Endothelial cell of umbilical vein (primary cell): ENCODE measurements at regions not wholly inside any gene's neighbourhood (a gene's known extent, or its start where the extent isn't known, plus 50 kb on each side); places are given as distances from the start of the nearest gene placed in this dataset.

ENCODE experiments used
- BruUV-seq: library from RNA; stranded (reverse); fragments of 400-500 nt; replicated peaks from 2 replicates; lab custom pipeline; 2021; lab: Mats Ljungman, UMichigan
- CTCF ChIA-PET: fragments of 300-600, 350-600 bp; sonication (Branson Sonifier 250); formaldehyde crosslinking; loops from one replicate; lab custom pipeline; 2021; ENCODE audit warnings: antibody characterized with exemption, inconsistent platforms; lab: Charles Lee
- POLR2A ChIA-PET: fragments of 300-600, 350-600 bp; sonication (Branson Sonifier 250); formaldehyde crosslinking; loops from one replicate; lab custom pipeline; 2021; ENCODE audit warnings: antibody characterized with exemption, inconsistent platforms; lab: Charles Lee
- DNase-seq: peaks from one replicate; pipeline ENCODE4 v3.0.0-alpha.2; 2011; ENCODE audit warnings: low read depth, low spot score
- FAIRE-seq: peaks from 2 replicates; lab custom pipeline; 2011; peaks lifted over from hg19 to GRCh38; lab: Jason Lieb, UNC
- H2AFZ ChIP-seq: 2 replicates; pipeline ENCODE4 v1.6.0; 2012; ENCODE audit warnings: low read depth, low read length, control low read depth, inconsistent platforms
- H3K27ac ChIP-seq: 2 replicates; pipeline ENCODE4 v1.5.1; 2011; ENCODE audit warnings: low read depth, mild to moderate bottlenecking, control low read depth, low read length, moderate library complexity; ENCODE audit not compliant: insufficient read depth
- H3K27me3 ChIP-seq, 2 experiments: 2 replicates each; pipeline versions ENCODE4 v1.6.0 to v1.6.1; 2011; ENCODE audit warnings: low read length in 2 of 2, mixed read lengths in 1 of 2; ENCODE audit not compliant: control insufficient read depth in 2 of 2, insufficient read depth in 2 of 2
- H3K36me3 ChIP-seq, 2 experiments: 2 replicates in 1 of 2; 3 replicates in 1 of 2; pipeline ENCODE4 v1.5.1; 2011; ENCODE audit warnings: low read length in 2 of 2, mild to moderate bottlenecking in 1 of 2, moderate library complexity in 1 of 2; ENCODE audit not compliant: control insufficient read depth in 2 of 2, insufficient read depth in 2 of 2; ENCODE audit errors: extremely low read depth in 1 of 2
- H3K4me1 ChIP-seq: 3 replicates; pipeline ENCODE4 v1.5.1; 2011; ENCODE audit warnings: mild to moderate bottlenecking, low read length; ENCODE audit not compliant: control insufficient read depth, insufficient read depth; ENCODE audit errors: extremely low read depth
- H3K4me2 ChIP-seq: 2 replicates; pipeline ENCODE4 v1.6.1; 2011; ENCODE audit warnings: low read length, control low read depth, mixed read lengths; ENCODE audit not compliant: insufficient read depth
- H3K4me3 ChIP-seq, 3 experiments: fragments of 200-600 bp in 1 of 3; sonication (generic), shearing (Covaris generic) in 1 of 3; replicated peaks in 1 of 3; 2 replicates each; pipeline ENCODE4 v1.5.1; 2011 to 2016; ENCODE audit warnings: control low read depth in 3 of 3, low read length in 3 of 3, mild to moderate bottlenecking in 2 of 3, inconsistent platforms in 1 of 3, low read depth in 1 of 3, moderate library complexity in 1 of 3; ENCODE audit not compliant: insufficient read depth in 1 of 3
- H3K79me2 ChIP-seq: 2 replicates; pipeline ENCODE4 v1.6.0; 2012; ENCODE audit warnings: low read length, inconsistent platforms; ENCODE audit not compliant: control insufficient read depth, insufficient read depth
- H3K9ac ChIP-seq: replicated peaks from 2 replicates; pipeline ENCODE3; 2011; ENCODE audit warnings: low read length, control low read depth; ENCODE audit not compliant: insufficient read depth; ENCODE audit errors: extremely low read depth
- H3K9me1 ChIP-seq: replicated peaks from 3 replicates; pipeline ENCODE4 v1.6.0; 2011; ENCODE audit warnings: mild to moderate bottlenecking, low read length; ENCODE audit not compliant: control insufficient read depth, insufficient read depth; ENCODE audit errors: extremely low read depth
- H3K9me3 ChIP-seq: replicated peaks from 2 replicates; pipeline ENCODE4 v1.5.1; 2012; ENCODE audit warnings: low read length, inconsistent platforms; ENCODE audit not compliant: control insufficient read depth, insufficient read depth
- H4K20me1 ChIP-seq: replicated peaks from 2 replicates; pipeline ENCODE3; 2011; ENCODE audit warnings: mild to moderate bottlenecking, low read length; ENCODE audit not compliant: control insufficient read depth, insufficient read depth; ENCODE audit errors: extremely low read depth
- CTCF ChIP-seq, 2 donors: IDR thresholded peaks; 1 replicate in 1 of 2; 2 replicates in 1 of 2; pipeline ENCODE4 v1.5.1; 2011; ENCODE audit warnings: low read length in 2 of 2, mild to moderate bottlenecking in 2 of 2, moderate library complexity in 2 of 2, control low read depth in 1 of 2, inconsistent platforms in 1 of 2, low read depth in 1 of 2; ENCODE audit not compliant: insufficient read depth in 1 of 2; ENCODE audit errors: extremely low read depth in 1 of 2
- EZH2 ChIP-seq: IDR thresholded peaks from 2 replicates; pipeline ENCODE4 v1.6.1; 2012; ENCODE audit warnings: borderline replicate concordance, low read depth, mild to moderate bottlenecking, moderate library complexity, low read length, inconsistent platforms; ENCODE audit not compliant: severe bottlenecking
- FOS ChIP-seq: IDR thresholded peaks from 2 replicates; pipeline ENCODE4 v1.6.1; 2011; ENCODE audit warnings: mild to moderate bottlenecking, low read length, moderate library complexity, borderline replicate concordance; ENCODE audit not compliant: insufficient read depth
- GATA2 ChIP-seq: IDR thresholded peaks from 2 replicates; pipeline ENCODE4 v1.7.0; 2011; ENCODE audit warnings: low read depth, mild to moderate bottlenecking, moderate library complexity, mixed read lengths, low read length; ENCODE audit not compliant: insufficient read length, insufficient read depth
- JUN ChIP-seq: IDR thresholded peaks from 2 replicates; pipeline ENCODE4 v1.6.1; 2011; ENCODE audit warnings: borderline replicate concordance, low read depth; ENCODE audit not compliant: insufficient read length, insufficient read depth
- MAX ChIP-seq: IDR thresholded peaks from 2 replicates; pipeline ENCODE4 v1.6.1; 2011; ENCODE audit not compliant: insufficient read depth, insufficient read length
- MYC ChIP-seq: IDR thresholded peaks from one replicate; pipeline ENCODE4 v1.6.1; 2011; ENCODE audit warnings: mild to moderate bottlenecking, low read depth, low read length
- POLR2A ChIP-seq: IDR thresholded peaks from 2 replicates; pipeline ENCODE4 v1.6.1; 2012; ENCODE audit warnings: low read depth, mild to moderate bottlenecking, control low read depth, low read length
- POLR2AphosphoS5 ChIP-seq: IDR thresholded peaks from 2 replicates; pipeline ENCODE4 v1.6.1; 2012; ENCODE audit warnings: low read depth, mild to moderate bottlenecking, control low read depth, low read length, moderate library complexity; ENCODE audit not compliant: insufficient read depth
- dilution Hi-C: fragments of 300-500 bp; cut with MboI; formaldehyde crosslinking; loops from one replicate; pipeline ENCODE4 v1.15.0; 2019; ENCODE audit warnings: low sequenced_read_pairs; ENCODE audit not compliant: extremely low pct_ligation_motif_present
- intact Hi-C: fragments of 100-400 bp; cut with micrococcal nuclease; formaldehyde crosslinking; loops from one replicate; pipeline ENCODE4 v1.10.0; 2022

- ChIA-PET POLR2A (no interaction called here), CTCF (no interaction called here)
- no peaks in the 10 kb centered on the region for H3K4me1 ChIP-seq
- no peak for DNase-seq
- H3K79me2 ChIP-seq = no peaks in the 10 kb centered on the region
- no peaks in the 10 kb centered on the region for H3K9me3 ChIP-seq
- TF ChIP-seq POLR2AphosphoS5 (no peak), JUN (no peak), MYC (no peak), POLR2A (no peak), GATA2 (no peak), CTCF (IDR thresholded peaks at IDR 0.05; ENCODE audit: extremely low read depth in 1 of 2, insufficient read depth in 1 of 2, low read depth in 1 of 2, low read length in 2 of 2) (no peak), EZH2 (no peak), FOS (no peak), MAX (no peak)
- no peak overlapping the region for H3K9ac ChIP-seq
- no peaks in the 10 kb centered on the region for H3K36me3 ChIP-seq
- H3K4me2 ChIP-seq = no peak overlapping the region
- no peaks in the 10 kb centered on the region for H3K27me3 ChIP-seq
- dilution Hi-C loops = no loop called here
- BruUV-seq = no TSS peak
- H3K4me3 ChIP-seq = no peak overlapping the region
- FAIRE-seq = no peak
- H3K9me1 ChIP-seq = no peaks in the 10 kb centered on the region
- H2AFZ ChIP-seq = no peak overlapping the region
- H4K20me1 ChIP-seq = no peaks in the 10 kb centered on the region
- intact Hi-C loops = no loop called here
- H3K27ac ChIP-seq = no peak overlapping the region
Observed at GRCh38 chr2:118510807-118511206, 336.6 kb downstream of the EN1 start.
